Loucy (cell line): ENCODE measurements at regions not wholly inside any gene's neighbourhood (a gene's known extent, or its start where the extent isn't known, plus 50 kb on each side); places are given as distances from the start of the nearest gene placed in this dataset.

Experiments
- H2AFZ ChIP-seq: fragments of 200-600 bp; sonication (generic); 2 replicates; pipeline ENCODE4 v1.6.0; 2016; ENCODE audit warnings: antibody characterized with exemption, mild to moderate bottlenecking, low read length, moderate library complexity
- H3F3A ChIP-seq: fragments of 200-600 bp; 2 replicates; pipeline ENCODE4 v1.6.0; 2016; ENCODE audit warnings: antibody characterized with exemption, low read depth, mild to moderate bottlenecking
- H3K27me3 ChIP-seq: fragments of 200-600 bp; sonication (generic); 2 replicates; pipeline ENCODE4 v1.6.1; 2014; ENCODE audit warnings: low read length, mild to moderate bottlenecking; ENCODE audit not compliant: insufficient read depth, poor library complexity, severe bottlenecking
- H3K36me3 ChIP-seq: fragments of 200-600 bp; sonication (generic); 2 replicates; pipeline ENCODE4 v1.6.1; 2016; ENCODE audit warnings: low read length; ENCODE audit not compliant: insufficient read depth
- H3K4me1 ChIP-seq: fragments of 200-600 bp; sonication (generic); 2 replicates; pipeline ENCODE4 v1.5.1; 2014; ENCODE audit warnings: low read length, mild to moderate bottlenecking; ENCODE audit not compliant: insufficient read depth, poor library complexity, severe bottlenecking
- H3K4me2 ChIP-seq: fragments of 200-600 bp; sonication (generic); 2 replicates; pipeline ENCODE4 v1.6.0; 2014; ENCODE audit warnings: antibody characterized with exemption, low read length, low read depth, mild to moderate bottlenecking; ENCODE audit not compliant: poor library complexity, severe bottlenecking
- H3K4me3 ChIP-seq: fragments of 200-600 bp; sonication (generic); 2 replicates; pipeline ENCODE4 v1.5.1; 2014; ENCODE audit warnings: low read length, mild to moderate bottlenecking, mixed read lengths; ENCODE audit not compliant: poor library complexity, severe bottlenecking
- H3K79me2 ChIP-seq: fragments of 200-600 bp; sonication (generic); 2 replicates; pipeline ENCODE4 v1.6.1; 2014; ENCODE audit warnings: low read length; ENCODE audit not compliant: insufficient read depth
- H3K9ac ChIP-seq: fragments of 200-600 bp; sonication (generic); 2 replicates; pipeline ENCODE4 v1.6.0; 2014; ENCODE audit warnings: mild to moderate bottlenecking, low read depth, low read length, moderate library complexity; ENCODE audit not compliant: poor library complexity, severe bottlenecking
- H3K9me2 ChIP-seq: fragments of 200-600 bp; sonication (generic); replicated peaks from 2 replicates; pipeline ENCODE4 v1.6.1; 2016; ENCODE audit warnings: low read depth, low read length, mixed read lengths
- H3K9me3 ChIP-seq: fragments of 200-600 bp; sonication (generic); 2 replicates; pipeline ENCODE4 v1.6.1; 2014; ENCODE audit warnings: mild to moderate bottlenecking, antibody characterized with exemption, low read length, low read depth; ENCODE audit not compliant: insufficient read depth
- H4K20me1 ChIP-seq: fragments of 200-600 bp; sonication (generic); 2 replicates; pipeline ENCODE4 v1.6.0; 2014; ENCODE audit warnings: antibody characterized with exemption, low read length, mild to moderate bottlenecking; ENCODE audit not compliant: insufficient read depth, poor library complexity, severe bottlenecking
- CTCF ChIP-seq: fragments of 200-600 bp; sonication (generic); conservative IDR thresholded peaks from 2 replicates; pipeline ENCODE4 v1.5.1; 2014; ENCODE audit warnings: mild to moderate bottlenecking, antibody characterized with exemption, low read length
- EZH2phosphoT487 ChIP-seq: fragments of 200-600 bp; IDR thresholded peaks from 2 replicates; pipeline ENCODE4 v1.6.1; 2018; ENCODE audit warnings: antibody characterized with exemption, mild to moderate bottlenecking, moderate library complexity, borderline replicate concordance

- no peak overlapping the region for H2AFZ ChIP-seq
- no peaks in the 10 kb centered on the region for H3K27me3 ChIP-seq
- no peaks in the 10 kb centered on the region for H3F3A ChIP-seq
- TF ChIP-seq CTCF (no peak), EZH2phosphoT487 (no peak)
- H3K4me1 ChIP-seq, result no peaks in the 10 kb centered on the region
- no peak overlapping the region for H3K9ac ChIP-seq
- H3K36me3 ChIP-seq, result no peaks in the 10 kb centered on the region
- H3K4me3 ChIP-seq, result no peak overlapping the region
- no peaks in the 10 kb centered on the region for H3K9me3 ChIP-seq
- no peaks in the 10 kb centered on the region for H3K9me2 ChIP-seq
- no peaks in the 10 kb centered on the region for H3K79me2 ChIP-seq
- H4K20me1 ChIP-seq, result no peaks in the 10 kb centered on the region
- H3K4me2 ChIP-seq, result no peak overlapping the region
These were observed 252.4 kb upstream of the WWC1 start for GRCh38 chr5:168039039-168039438.

- Histone ChIP-seq H3K79me2 (no peaks in the 10 kb centered on the region), H3F3A (no peaks in the 10 kb centered on the region), H3K36me3 (no peaks in the 10 kb centered on the region), H3K4me1 (no peaks in the 10 kb centered on the region), H2AFZ (no peak overlapping the region), H3K9ac (no peak overlapping the region), H3K9me2 (no peaks in the 10 kb centered on the region), H3K4me2 (no peak overlapping the region), H3K9me3 (no peaks in the 10 kb centered on the region), H4K20me1 (no peaks in the 10 kb centered on the region), H3K27me3 (no peaks in the 10 kb centered on the region), H3K4me3 (no peak overlapping the region)
- TF ChIP-seq EZH2phosphoT487 (no peak), CTCF (no peak)
These were observed 251.7 kb upstream of the WWC1 start for GRCh38 chr5:168039566-168040248.

GRCh38 chr5:168041583-168041982, 249.9 kb upstream of the WWC1 start:
- Histone ChIP-seq H2AFZ (no peak overlapping the region), H3F3A (no peaks in the 10 kb centered on the region), H3K27me3 (no peaks in the 10 kb centered on the region), H4K20me1 (no peaks in the 10 kb centered on the region), H3K4me1 (no peaks in the 10 kb centered on the region), H3K79me2 (no peaks in the 10 kb centered on the region), H3K9me3 (no peaks in the 10 kb centered on the region), H3K4me2 (no peak overlapping the region), H3K36me3 (no peaks in the 10 kb centered on the region), H3K4me3 (no peak overlapping the region), H3K9ac (no peak overlapping the region), H3K9me2 (no peaks in the 10 kb centered on the region)
- no peak for TF ChIP-seq CTCF
- no peak for TF ChIP-seq EZH2phosphoT487
